Tibial nerve (tissue), 4 donors: ENCODE measurements at regions not wholly inside any gene's neighbourhood (a gene's known extent, or its start where the extent isn't known, plus 50 kb on each side); places are given as distances from the start of the nearest gene placed in this dataset.

ENCODE experiments used
- DNase-seq, 2 donors: peaks; one replicate each; pipeline ENCODE4 v3.0.0-alpha.2; 2019; ENCODE audit warnings: low spot score in 2 of 2
- H3K27ac ChIP-seq, 4 donors: fragments of 200-600 bp; sonication (generic) in 3 of 4; one replicate each; pipeline ENCODE4 v1.5.1; 2017 to 2019; ENCODE audit warnings: mild to moderate bottlenecking in 1 of 4
- H3K27me3 ChIP-seq, 2 donors: fragments of 200-600 bp; sonication (generic) in 1 of 2; one replicate each; pipeline versions ENCODE4 v1.5.1 to v1.6.0; 2017 to 2019
- H3K36me3 ChIP-seq, 3 donors: fragments of 200-600 bp; sonication (generic); one replicate each; pipeline ENCODE4 v1.5.1; 2018 to 2019
- H3K4me1 ChIP-seq, 4 donors: fragments of 200-600 bp; sonication (generic) in 3 of 4; one replicate each; pipeline ENCODE4 v1.5.1; 2017 to 2019
- H3K4me3 ChIP-seq, 4 donors: fragments of 200-600 bp; sonication (generic) in 3 of 4; one replicate each; pipeline ENCODE4 v1.5.1; 2017 to 2019; ENCODE audit warnings: mild to moderate bottlenecking in 1 of 4, moderate library complexity in 1 of 4
- H3K9me3 ChIP-seq, 4 donors: fragments of 200-600 bp; sonication (generic) in 3 of 4; one replicate each; pipeline ENCODE4 v1.5.1; 2017 to 2019
- EP300 ChIP-seq, 2 donors: sonication (generic); formaldehyde crosslinking; IDR thresholded peaks; one replicate each; pipeline ENCODE4 v1.6.1; 2017; ENCODE audit warnings: antibody characterized with exemption in 2 of 2, mild to moderate bottlenecking in 1 of 2
- POLR2A ChIP-seq, 2 donors: fragments of 450-650 bp; IDR thresholded peaks; one replicate each; pipeline ENCODE4 v1.6.1; 2017; ENCODE audit warnings: antibody characterized with exemption in 2 of 2, mild to moderate bottlenecking in 2 of 2, moderate library complexity in 2 of 2
- whole genome bisulfite sequencing, 2 donors: methylation state at CpG; one replicate each; pipeline ENCODE4 v1.1.5; 2018; 5-methylcytosine and 5-hydroxymethylcytosine counted together
- TF ChIP-seq, protein P1 (sequence below), 5 experiments: fragments of 200-600 bp in 3 of 5; fragments of 450-650 bp in 2 of 5; sonication (generic) in 3 of 5; IDR thresholded peaks; one replicate each; pipeline ENCODE4 v1.5.1; 2016 to 2019; ENCODE audit warnings: antibody characterized with exemption in 5 of 5, mild to moderate bottlenecking in 3 of 5, moderate library complexity in 2 of 5

- no peak for DNase-seq
- H3K36me3 ChIP-seq = no peaks in the 10 kb centered on the region
- 60 to 74% methylated on average over 6 of the region's 6 CpGs for WGBS, 2 donors
- no peaks in the 10 kb centered on the region for H3K4me1 ChIP-seq
- TF ChIP-seq EP300 (IDR thresholded peaks at IDR 0.05) (no peak), POLR2A (IDR thresholded peaks at IDR 0.05) (no peak)
- TF ChIP-seq, protein P1, sequence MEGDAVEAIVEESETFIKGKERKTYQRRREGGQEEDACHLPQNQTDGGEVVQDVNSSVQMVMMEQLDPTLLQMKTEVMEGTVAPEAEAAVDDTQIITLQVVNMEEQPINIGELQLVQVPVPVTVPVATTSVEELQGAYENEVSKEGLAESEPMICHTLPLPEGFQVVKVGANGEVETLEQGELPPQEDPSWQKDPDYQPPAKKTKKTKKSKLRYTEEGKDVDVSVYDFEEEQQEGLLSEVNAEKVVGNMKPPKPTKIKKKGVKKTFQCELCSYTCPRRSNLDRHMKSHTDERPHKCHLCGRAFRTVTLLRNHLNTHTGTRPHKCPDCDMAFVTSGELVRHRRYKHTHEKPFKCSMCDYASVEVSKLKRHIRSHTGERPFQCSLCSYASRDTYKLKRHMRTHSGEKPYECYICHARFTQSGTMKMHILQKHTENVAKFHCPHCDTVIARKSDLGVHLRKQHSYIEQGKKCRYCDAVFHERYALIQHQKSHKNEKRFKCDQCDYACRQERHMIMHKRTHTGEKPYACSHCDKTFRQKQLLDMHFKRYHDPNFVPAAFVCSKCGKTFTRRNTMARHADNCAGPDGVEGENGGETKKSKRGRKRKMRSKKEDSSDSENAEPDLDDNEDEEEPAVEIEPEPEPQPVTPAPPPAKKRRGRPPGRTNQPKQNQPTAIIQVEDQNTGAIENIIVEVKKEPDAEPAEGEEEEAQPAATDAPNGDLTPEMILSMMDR (IDR thresholded peaks at IDR 0.05) = no peak
- H3K27ac ChIP-seq = no peak overlapping the region
- no peaks in the 10 kb centered on the region for H3K9me3 ChIP-seq
- no peaks in the 10 kb centered on the region for H3K27me3 ChIP-seq
- no peak overlapping the region for H3K4me3 ChIP-seq
Observed at GRCh38 chr4:174107746-174108354, 175.6 kb downstream of the FBXO8 start.

- H3K4me1 ChIP-seq = no peaks in the 10 kb centered on the region
- TF ChIP-seq, protein P1 (IDR thresholded peaks at IDR 0.05) = no peak
- no peak for DNase-seq
- no peak overlapping the region for H3K4me3 ChIP-seq
- no peak overlapping the region for H3K27ac ChIP-seq
- no peaks in the 10 kb centered on the region for H3K36me3 ChIP-seq
- H3K9me3 ChIP-seq = no peaks in the 10 kb centered on the region
- no peaks in the 10 kb centered on the region for H3K27me3 ChIP-seq
- WGBS, 2 donors = 88 to 90% methylated on average over 1 of the region's 1 CpG
Observed at GRCh38 chr4:174105202-174105601, 178.3 kb downstream of the FBXO8 start.

DNA sequence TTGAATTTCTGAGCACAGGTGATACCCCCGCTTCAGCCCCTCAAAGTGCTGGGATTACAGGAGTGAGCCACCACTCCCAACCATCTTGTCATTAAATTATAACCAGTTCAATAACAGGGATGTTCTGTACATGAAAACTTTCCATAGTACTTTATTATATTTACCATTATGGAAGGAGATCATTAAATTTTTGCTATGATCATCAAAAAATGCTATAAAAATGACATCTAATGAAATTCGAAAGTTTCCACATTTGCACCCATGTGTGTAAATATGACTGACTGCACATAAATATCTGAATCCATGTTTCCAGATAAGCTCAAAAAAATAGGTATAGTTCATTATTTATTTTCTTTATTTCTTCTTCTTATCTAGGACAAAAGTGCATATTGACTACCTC, 182.6 kb downstream of the FBXO8 start:
- DNase-seq = no peak
- 90 to 94% methylated on average over 2 of the region's 2 CpGs for WGBS, 2 donors
- no peak overlapping the region for H3K27ac ChIP-seq
- no peaks in the 10 kb centered on the region for H3K4me1 ChIP-seq
- no peaks in the 10 kb centered on the region for H3K27me3 ChIP-seq
- no peaks in the 10 kb centered on the region for H3K9me3 ChIP-seq
- H3K36me3 ChIP-seq = no peaks in the 10 kb centered on the region
- H3K4me3 ChIP-seq = no peak overlapping the region
- TF ChIP-seq, protein P1 (IDR thresholded peaks at IDR 0.05) = no peak
- TF ChIP-seq EP300 (IDR thresholded peaks at IDR 0.05) = no peak
- no peak for TF ChIP-seq POLR2A (IDR thresholded peaks at IDR 0.05)

GRCh38 chr4:174099712-174100111, 183.8 kb downstream of the FBXO8 start:
- Histone ChIP-seq H3K4me3 (no peak overlapping the region), H3K9me3 (no peaks in the 10 kb centered on the region)

DNA sequence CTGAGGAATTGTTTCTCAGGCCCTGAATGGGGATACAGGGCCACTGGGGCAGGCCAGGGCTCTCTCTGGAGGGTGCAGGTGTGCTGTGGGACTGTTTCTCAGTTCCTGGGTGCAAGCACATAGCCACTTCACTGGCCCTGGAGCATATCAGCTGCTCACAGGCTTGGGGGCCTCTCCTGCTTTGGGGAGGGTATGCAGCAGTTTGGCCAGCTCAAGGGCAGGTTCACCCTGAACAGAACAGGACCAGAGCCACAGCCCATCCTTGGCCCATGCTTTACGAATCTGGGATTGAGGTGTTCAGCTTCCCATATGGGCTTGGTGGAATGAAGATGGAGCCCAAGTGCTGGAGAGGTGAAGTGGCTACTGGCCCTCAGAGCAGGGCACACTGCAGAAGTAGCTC, 186.5 kb downstream of the FBXO8 start:
- no peak overlapping the region for H3K27ac ChIP-seq
- no peaks in the 10 kb centered on the region for H3K4me1 ChIP-seq
- no peak for DNase-seq
- TF ChIP-seq, protein P1 (IDR thresholded peaks at IDR 0.05) = no peak
- TF ChIP-seq POLR2A (IDR thresholded peaks at IDR 0.05) = no peak
- no peak for TF ChIP-seq EP300 (IDR thresholded peaks at IDR 0.05)
- WGBS, 2 donors = 77 to 100% methylated on average over 1 of the region's 1 CpG
- no peak overlapping the region for H3K4me3 ChIP-seq
- H3K9me3 ChIP-seq = no peaks in the 10 kb centered on the region
- H3K36me3 ChIP-seq = no peaks in the 10 kb centered on the region
- no peaks in the 10 kb centered on the region for H3K27me3 ChIP-seq

More at GRCh38 chr4:174099712-174100111, 183.8 kb downstream of the FBXO8 start:
- H3K4me1 ChIP-seq = no peaks in the 10 kb centered on the region
- H3K36me3 ChIP-seq = no peaks in the 10 kb centered on the region
- DNase-seq = no peak
- TF ChIP-seq EP300 (IDR thresholded peaks at IDR 0.05) = no peak
- no peak for TF ChIP-seq POLR2A (IDR thresholded peaks at IDR 0.05)
- TF ChIP-seq, protein P1 (IDR thresholded peaks at IDR 0.05) = no peak
- H3K27ac ChIP-seq = no peak overlapping the region
- H3K27me3 ChIP-seq = no peaks in the 10 kb centered on the region
